ENCODE measurements at regions not wholly inside any gene's neighbourhood (a gene's known extent, or its start where the extent isn't known, plus 50 kb on each side); places are given as distances from the start of the nearest gene placed in this dataset.
"Not testable (repeated sequence)": the region's sequence is repeated elsewhere in the genome, so short reads cannot be mapped to it uniquely, and the experiment has no call there.

- Histone ChIP-seq H3K9ac (ENCODE audit: insufficient read depth, low read length) (no peak overlapping the region), H3K4me1 (ENCODE audit: control insufficient read depth, extremely low read depth, insufficient read depth, low read length) (no peaks in the 10 kb centered on the region), H3K9me3 (ENCODE audit: control insufficient read depth, insufficient read depth, low read depth, low read length) (no peaks in the 10 kb centered on the region), H3K4me3 (replicated peaks in 1 of 4; ENCODE audit: control extremely low read depth in 1 of 4, insufficient read depth in 1 of 4, low read depth in 3 of 4, low read length in 4 of 4) (no peak overlapping the region), H3K4me2 (ENCODE audit: extremely low read depth, insufficient read depth, low read length) (no peak overlapping the region), H4K20me1 (ENCODE audit: control insufficient read depth, extremely low read depth, insufficient read depth, low read length) (no peaks in the 10 kb centered on the region), H2AFZ (ENCODE audit: low read length) (no peak overlapping the region), H3K36me3 (ENCODE audit: control insufficient read depth, insufficient read depth, low read length) (no peaks in the 10 kb centered on the region), H3K27me3 (ENCODE audit: control insufficient read depth, insufficient read depth, low read length) (no peaks in the 10 kb centered on the region), H3K27ac (ENCODE audit: insufficient read depth, low read length) (no peak overlapping the region), H3K79me2 (ENCODE audit: control insufficient read depth, insufficient read depth, low read length) (no peaks in the 10 kb centered on the region)
- peak in 1 of 2 donors; percentile 0 for DNase-seq (ENCODE audit: low read depth in 2 of 2)
- TF ChIP-seq CTCF (conservative IDR thresholded peaks at IDR 0.05 in 1 of 2, IDR thresholded peaks at IDR 0.05 in 1 of 2; ENCODE audit: low read depth in 1 of 2, low read length in 2 of 2), result no peak
- no peak for TF ChIP-seq EZH2 (IDR thresholded peaks at IDR 0.05; ENCODE audit: low read length, missing control alignments)
These were observed 751.5 kb upstream of the ALG10B start for GRCh38 chr12:37565112-37565511.

- not testable (repeated sequence) for H3K79me2 ChIP-seq (ENCODE audit: control insufficient read depth, insufficient read depth, low read length); DNase-seq (ENCODE audit: low read depth in 2 of 2); H3K4me2 ChIP-seq (ENCODE audit: extremely low read depth, insufficient read depth, low read length)
These were observed 746.0 kb upstream of the ALG10B start for GRCh38 chr12:37570547-37570946.

More at GRCh38 chr12:37570547-37570946, 746.0 kb upstream of the ALG10B start:
- not testable (repeated sequence) for H2AFZ ChIP-seq (ENCODE audit: low read length); H3K9me3 ChIP-seq (ENCODE audit: control insufficient read depth, insufficient read depth, low read depth, low read length); H3K36me3 ChIP-seq (ENCODE audit: control insufficient read depth, insufficient read depth, low read length); H3K27me3 ChIP-seq (ENCODE audit: control insufficient read depth, insufficient read depth, low read length); H3K4me3 ChIP-seq (replicated peaks in 1 of 4; ENCODE audit: control extremely low read depth in 1 of 4, insufficient read depth in 1 of 4, low read depth in 3 of 4, low read length in 4 of 4); H3K27ac ChIP-seq (ENCODE audit: insufficient read depth, low read length); H3K9ac ChIP-seq (ENCODE audit: insufficient read depth, low read length); H4K20me1 ChIP-seq (ENCODE audit: control insufficient read depth, extremely low read depth, insufficient read depth, low read length); H3K4me1 ChIP-seq (ENCODE audit: control insufficient read depth, extremely low read depth, insufficient read depth, low read length)
